Left lung (tissue), 4 donors: ENCODE measurements at regions not wholly inside any gene's neighbourhood (a gene's known extent, or its start where the extent isn't known, plus 50 kb on each side); places are given as distances from the start of the nearest gene placed in this dataset.

ENCODE experiments used
- ATAC-seq: fragments of 200-7000 bp; cut with Tn5 transposase; one replicate; pipeline ENCODE4 v1.9.1; 2020; ENCODE audit warnings: moderate library complexity
- DNase-seq, 4 donors: peaks; one replicate each; pipeline ENCODE4 v3.0.0-alpha.2; 2013 to 2020
- H3K27ac ChIP-seq, 2 donors: fragments of 200-600 bp; sonication (generic) in 1 of 2; one replicate each; pipeline versions ENCODE4 v1.5.0 to v1.8.0; 2020 to 2021
- H3K27me3 ChIP-seq, 2 donors: fragments of 200-600 bp; sonication (generic) in 1 of 2; one replicate each; pipeline versions ENCODE4 v1.5.0 to v1.8.0; 2020 to 2021
- H3K36me3 ChIP-seq, 2 donors: fragments of 200-600 bp; sonication (generic) in 1 of 2; one replicate each; pipeline versions ENCODE4 v1.5.0 to v1.8.0; 2020 to 2021
- H3K4me1 ChIP-seq, 2 donors: fragments of 200-600 bp; one replicate each; pipeline ENCODE4 v1.8.0; 2021
- H3K4me3 ChIP-seq, 2 donors: fragments of 200-600 bp; sonication (generic) in 1 of 2; one replicate each; pipeline versions ENCODE4 v1.5.0 to v1.8.0; 2020 to 2021; ENCODE audit warnings: mild to moderate bottlenecking in 1 of 2
- H3K9me3 ChIP-seq, 2 donors: fragments of 200-600 bp; sonication (generic) in 1 of 2; one replicate each; pipeline versions ENCODE4 v1.5.0 to v1.8.0; 2020 to 2021
- CTCF ChIP-seq, 2 donors: fragments of 200-600 bp; sonication (generic) in 1 of 2; IDR thresholded peaks; one replicate each; pipeline versions ENCODE4 v1.5.0 to v1.8.0; 2021; ENCODE audit warnings: antibody characterized with exemption in 2 of 2
- intact Hi-C, 2 donors: fragments of 100-400 bp; cut with DNase I; formaldehyde crosslinking; loops; one replicate each; pipeline versions ENCODE4 v1.11.2 to v1.14.2; 2022
- donor health status: DM: no; HTN: yes; CAD: no.
- donor health status: DM: no; HTN: no; CAD: no.

DNA sequence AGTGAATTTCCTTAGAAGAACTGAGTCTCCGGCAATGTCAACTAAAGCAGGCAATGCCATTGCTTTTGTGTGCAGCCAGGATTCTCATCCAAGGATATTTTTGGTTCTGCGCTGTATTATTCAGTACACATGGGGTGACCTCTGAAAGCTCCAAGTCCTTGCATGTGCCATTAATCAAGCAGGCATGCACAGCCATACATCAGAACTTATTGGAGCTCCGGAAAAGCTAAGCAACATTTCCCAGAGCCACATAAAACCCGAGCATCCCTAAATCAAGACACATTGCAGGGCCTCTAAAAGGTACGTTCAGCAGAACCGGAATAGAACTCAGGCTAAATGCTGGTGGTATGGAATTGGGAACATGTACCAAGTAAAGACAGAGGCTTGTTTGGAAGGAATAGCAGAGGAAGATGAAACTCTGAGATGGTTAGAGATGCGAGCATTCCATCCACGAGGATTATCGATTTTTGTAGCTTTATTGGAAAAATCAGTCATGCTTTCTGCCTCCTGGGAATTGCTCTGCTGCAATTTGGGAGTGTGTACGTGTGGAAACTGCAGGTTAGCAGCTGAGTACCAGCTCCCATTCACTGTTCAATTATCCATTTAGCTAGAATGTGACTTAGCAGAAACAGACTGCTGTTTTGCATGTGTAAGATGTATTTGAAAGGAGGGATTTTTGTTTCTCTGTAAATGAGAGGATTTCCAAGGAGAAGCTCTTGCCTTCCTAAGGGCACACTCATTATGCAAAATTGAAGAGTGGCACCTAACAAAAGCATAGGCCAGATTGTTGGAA is 143.7 kb upstream of the WWC1 start:
- no peaks in the 10 kb centered on the region for H3K4me1 ChIP-seq
- TF ChIP-seq CTCF (IDR thresholded peaks at IDR 0.05) = no peak
- no peak for DNase-seq
- intact Hi-C loops = no loop called here
- H3K27ac ChIP-seq = no peak overlapping the region
- H3K36me3 ChIP-seq = no peaks in the 10 kb centered on the region
- no peaks in the 10 kb centered on the region for H3K27me3 ChIP-seq
- no peak overlapping the region for H3K4me3 ChIP-seq
- ATAC-seq = no peak
- no peaks in the 10 kb centered on the region for H3K9me3 ChIP-seq

GRCh38 chr5:168151041-168151440 is 140.4 kb upstream of the WWC1 start:
- no peak overlapping the region for H3K4me3 ChIP-seq
- no peak for TF ChIP-seq CTCF (IDR thresholded peaks at IDR 0.05)
- DNase-seq (no peak), ATAC-seq (no peak)
- H3K27ac ChIP-seq = no peak overlapping the region
- H3K9me3 ChIP-seq = no peaks in the 10 kb centered on the region
- H3K4me1 ChIP-seq = no peaks in the 10 kb centered on the region
- H3K36me3 ChIP-seq = no peaks in the 10 kb centered on the region
- intact Hi-C loops = no loop called here
- no peaks in the 10 kb centered on the region for H3K27me3 ChIP-seq

DNA sequence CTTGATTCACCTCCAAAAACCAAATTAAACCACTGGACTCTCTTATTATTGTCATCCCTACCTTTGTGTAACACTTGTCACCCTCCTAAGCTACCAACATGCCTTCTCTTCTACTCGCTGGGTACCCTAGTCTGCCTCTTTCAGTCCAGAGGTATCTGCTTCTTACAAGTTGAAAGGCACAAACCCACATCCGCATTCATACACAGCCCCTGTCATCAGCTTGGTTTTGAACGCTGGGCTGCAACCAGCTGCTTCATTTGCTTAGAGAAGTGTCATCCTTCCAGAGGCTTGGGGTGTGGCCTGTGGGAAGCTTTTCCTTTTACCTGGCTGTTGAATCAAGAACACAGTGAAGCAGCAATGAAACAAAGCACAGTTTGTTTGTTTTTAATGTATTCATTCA is 138.8 kb upstream of the WWC1 start:
- no peak for DNase-seq
- Histone ChIP-seq H3K4me1 (no peaks in the 10 kb centered on the region), H3K27ac (no peak overlapping the region), H3K9me3 (no peaks in the 10 kb centered on the region), H3K27me3 (no peaks in the 10 kb centered on the region), H3K4me3 (no peak overlapping the region), H3K36me3 (no peaks in the 10 kb centered on the region)
- TF ChIP-seq CTCF (IDR thresholded peaks at IDR 0.05) = no peak
- intact Hi-C loops = no loop called here
- no peak for ATAC-seq

- no peak for TF ChIP-seq CTCF (IDR thresholded peaks at IDR 0.05)
- intact Hi-C loops = no loop called here
- no peaks in the 10 kb centered on the region for H3K9me3 ChIP-seq
Measured at GRCh38 chr5:168153263-168153875, 138.1 kb upstream of the WWC1 start.

GRCh38 chr5:168153876-168154270 is 137.6 kb upstream of the WWC1 start:
- Histone ChIP-seq H3K36me3 (no peaks in the 10 kb centered on the region), H3K27me3 (no peaks in the 10 kb centered on the region), H3K9me3 (no peaks in the 10 kb centered on the region), H3K4me1 (no peaks in the 10 kb centered on the region), H3K4me3 (no peak overlapping the region), H3K27ac (no peak overlapping the region)
- DNase-seq = no peak
- no peak for ATAC-seq
- intact Hi-C loops = no loop called here
- TF ChIP-seq CTCF (IDR thresholded peaks at IDR 0.05) = no peak

More at GRCh38 chr5:168153263-168153875, 138.1 kb upstream of the WWC1 start:
- no peaks in the 10 kb centered on the region for H3K36me3 ChIP-seq
- no peak for DNase-seq
- no peaks in the 10 kb centered on the region for H3K27me3 ChIP-seq
- H3K27ac ChIP-seq = no peak overlapping the region
- no peaks in the 10 kb centered on the region for H3K4me1 ChIP-seq
- no peak for ATAC-seq
- no peak overlapping the region for H3K4me3 ChIP-seq
